ENCODE measurements at regions not wholly inside any gene's neighbourhood (a gene's known extent, or its start where the extent isn't known, plus 50 kb on each side); places are given as distances from the start of the nearest gene placed in this dataset.

GRCh38 chr2:29974086-29974485, 52.7 kb upstream of the ALK start:
- no peak for FAIRE-seq
- DNase-seq (ENCODE audit: insufficient read length, low spot score): no peak

DNA sequence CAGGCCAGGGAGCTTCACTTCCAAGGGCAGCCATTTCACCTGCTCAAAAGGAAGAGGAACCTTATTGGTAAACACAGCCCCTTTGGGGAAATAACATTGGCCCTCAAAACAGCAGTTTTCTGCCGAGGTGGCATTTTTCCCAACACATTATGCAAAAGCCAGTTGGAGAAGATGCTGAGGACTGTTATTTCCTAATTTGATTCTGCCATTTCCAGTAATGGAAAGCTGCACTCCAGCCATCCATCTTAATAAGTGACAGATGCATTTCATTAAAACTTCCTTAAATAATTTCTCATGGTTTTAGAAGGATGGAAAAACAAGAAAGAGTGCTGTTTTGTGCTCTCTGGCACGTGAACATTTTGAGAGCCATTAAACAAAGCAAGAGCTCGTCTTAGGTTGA, 55.9 kb upstream of the ALK start:
- FAIRE-seq (no peak), DNase-seq (ENCODE audit: insufficient read length, low spot score) (no peak)

DNA sequence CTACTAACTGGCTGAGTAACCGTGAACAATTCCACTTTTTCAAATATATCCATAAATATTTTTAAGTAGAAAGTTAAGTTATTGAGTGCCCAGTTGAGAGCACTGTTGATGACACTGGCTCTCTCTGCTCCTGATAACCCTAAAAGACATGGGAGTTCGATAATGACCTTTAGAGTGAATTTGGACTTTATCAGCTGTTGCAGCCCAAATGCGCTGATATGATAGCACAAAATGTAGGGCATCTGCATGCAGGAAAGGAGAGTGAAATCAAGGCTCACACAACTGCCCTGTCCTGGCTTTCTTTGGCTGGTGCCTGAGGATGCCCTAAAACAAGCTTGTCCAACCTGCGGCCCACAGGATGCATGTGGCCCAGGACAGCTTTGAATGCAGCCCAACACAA, 60.0 kb upstream of the ALK start:
- FAIRE-seq (no peak), DNase-seq (ENCODE audit: insufficient read length, low spot score) (no peak)

- FAIRE-seq: no peak
- no peak for DNase-seq (ENCODE audit: insufficient read length, low spot score)
These were observed 61.9 kb upstream of the ALK start for GRCh38 chr2:29983308-29983707.

GRCh38 chr2:29987146-29987545, 65.8 kb upstream of the ALK start:
- FAIRE-seq (no peak), DNase-seq (ENCODE audit: insufficient read length, low spot score) (no peak)

DNA sequence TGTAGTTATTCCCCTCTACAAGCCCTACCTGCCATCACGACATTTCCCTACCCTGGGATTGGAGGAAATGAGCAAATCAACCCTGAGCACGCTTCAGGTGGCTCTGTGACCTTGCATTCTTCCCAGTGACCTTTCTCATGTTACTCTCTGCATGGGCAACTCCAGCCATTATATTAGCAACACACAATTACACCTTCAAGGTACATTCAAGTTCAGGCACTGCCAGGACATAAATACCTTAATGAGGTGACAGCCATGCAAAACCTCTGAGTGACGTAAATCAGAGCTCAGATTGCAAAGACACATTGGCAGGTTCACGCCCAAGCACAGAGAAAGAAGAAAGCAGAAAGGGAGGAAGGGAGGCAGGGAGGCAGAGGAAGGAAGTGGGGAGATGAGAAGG, 68.7 kb upstream of the ALK start:
- no peak for FAIRE-seq
- no peak for DNase-seq (ENCODE audit: insufficient read length, low spot score)

DNA sequence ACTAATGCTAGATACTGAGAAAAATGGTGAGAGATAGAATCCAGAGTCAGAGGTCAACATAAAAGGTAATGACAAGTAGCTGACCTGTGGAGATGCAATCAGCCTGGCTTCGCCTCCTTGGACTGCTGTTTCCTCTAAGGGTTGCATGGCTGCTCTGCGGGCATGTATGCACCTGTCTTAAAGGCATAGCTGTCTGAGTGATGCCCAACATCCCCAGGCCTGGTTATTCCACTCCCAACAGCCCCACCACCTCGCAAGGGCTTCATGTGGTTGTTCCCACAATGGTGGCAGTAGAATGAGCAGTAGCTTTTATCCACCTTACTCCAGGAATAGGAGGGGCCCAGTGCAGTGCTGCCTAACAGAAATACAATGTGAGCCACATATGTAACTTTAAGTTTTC, 69.7 kb upstream of the ALK start:
- DNase-seq (ENCODE audit: insufficient read length, low spot score): no peak
- FAIRE-seq: no peak

- DNase-seq (ENCODE audit: insufficient read length, low spot score) (no peak), FAIRE-seq (no peak)
These were observed 73.9 kb upstream of the ALK start for GRCh38 chr2:29995241-29995640.

GRCh38 chr2:30003128-30003527, 81.7 kb upstream of the ALK start:
- FAIRE-seq: no peak
- no peak for DNase-seq (ENCODE audit: insufficient read length, low spot score)

DNA sequence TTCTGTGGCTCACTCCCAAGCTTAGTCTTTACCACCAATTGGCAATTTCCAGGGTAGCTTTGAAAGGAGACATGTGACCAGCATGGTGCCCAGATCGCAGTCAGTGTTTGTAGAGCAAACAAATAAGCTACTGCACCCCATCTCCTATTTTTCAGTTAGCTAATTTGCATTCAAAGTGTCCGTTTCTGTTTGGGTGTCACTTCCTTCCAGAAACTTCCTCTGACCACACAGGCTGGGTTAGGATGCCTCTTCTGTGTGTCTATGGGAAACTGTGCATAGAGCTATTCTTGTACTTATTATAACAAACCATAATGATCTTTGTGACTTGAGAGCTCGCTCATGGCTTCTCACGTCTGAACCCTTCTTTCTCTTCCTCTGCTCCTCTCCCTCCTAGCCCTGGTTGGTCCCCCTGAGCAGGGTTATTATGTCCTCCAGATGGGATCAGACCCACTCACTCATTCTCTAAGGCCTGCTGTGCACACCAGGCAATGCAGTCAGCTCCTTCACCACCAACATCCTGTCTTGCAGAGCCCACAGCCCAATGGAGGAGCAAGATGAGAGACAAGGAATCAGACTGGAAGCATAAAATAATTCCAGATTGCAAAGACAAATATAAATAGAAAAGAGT, 101.2 kb upstream of the ALK start:
- FAIRE-seq (no peak), DNase-seq (ENCODE audit: insufficient read length, low spot score) (no peak)

DNA sequence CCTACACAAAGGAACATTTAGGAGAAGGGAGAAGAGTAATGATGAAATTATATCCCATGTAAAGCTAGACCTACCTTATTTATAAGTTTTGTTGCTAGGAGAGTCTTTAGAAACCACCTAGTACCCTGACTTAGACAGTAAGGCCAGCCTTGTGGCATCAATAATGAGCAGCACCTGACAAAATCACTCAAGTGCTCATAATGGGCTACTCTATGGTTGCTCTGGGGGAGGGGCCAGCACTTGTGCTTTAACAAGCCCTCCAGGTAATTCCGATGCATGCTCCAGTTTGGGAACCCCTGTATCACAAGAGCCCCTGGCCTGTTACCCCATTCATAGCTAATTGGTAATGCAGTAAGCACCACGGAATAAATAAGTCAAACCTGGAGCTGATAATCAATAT, 102.9 kb upstream of the ALK start:
- no peak for DNase-seq (ENCODE audit: insufficient read length, low spot score)
- no peak for FAIRE-seq

- FAIRE-seq (peak; percentile 72), DNase-seq (ENCODE audit: insufficient read length, low spot score) (peak; percentile 74)
These were observed 105.0 kb upstream of the ALK start for GRCh38 chr2:30026091-30027055.

DNA sequence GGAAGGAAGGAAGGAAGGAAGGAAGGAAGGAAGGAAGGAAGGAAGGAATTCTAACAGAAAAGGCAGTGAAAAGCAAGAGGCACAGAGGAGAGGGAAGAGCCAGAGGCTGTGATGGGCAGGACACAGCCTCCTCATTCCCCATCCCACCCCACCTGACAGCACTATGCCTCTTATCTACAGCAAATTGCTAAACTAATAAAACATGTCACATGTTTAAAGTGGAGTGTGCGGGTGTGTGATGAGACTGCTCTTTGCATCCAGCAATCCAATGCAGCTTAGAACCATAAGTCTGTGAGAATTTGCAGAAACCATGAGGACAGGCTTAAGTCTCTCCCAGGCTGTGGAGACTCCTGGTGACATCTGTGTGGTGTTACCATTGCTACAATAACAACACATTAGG, 108.4 kb upstream of the ALK start:
- FAIRE-seq: no peak
- no peak for DNase-seq (ENCODE audit: insufficient read length, low spot score)

- DNase-seq (ENCODE audit: insufficient read length, low spot score) (no peak), FAIRE-seq (no peak)
These were observed 109.0 kb upstream of the ALK start for GRCh38 chr2:30030361-30030760.

DNA sequence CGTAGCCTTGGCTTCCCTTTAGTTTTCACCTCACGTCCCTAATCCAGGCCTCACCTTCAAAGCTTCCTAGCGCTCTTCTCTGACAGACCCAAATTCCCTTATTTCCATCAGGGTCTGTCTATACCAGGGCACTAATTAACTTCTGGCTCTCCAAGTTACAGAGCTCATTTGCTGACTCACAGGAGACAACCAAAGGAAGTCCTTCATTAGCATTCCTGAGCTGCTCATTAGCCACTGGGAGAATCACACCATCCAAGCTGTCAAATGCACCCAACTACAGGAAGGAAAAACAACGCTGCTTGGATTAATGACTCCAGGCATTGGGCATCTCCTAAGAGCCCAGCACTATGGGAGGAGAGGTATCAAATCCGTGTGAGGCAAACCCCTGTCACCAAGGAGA, 109.8 kb upstream of the ALK start:
- FAIRE-seq (no peak), DNase-seq (ENCODE audit: insufficient read length, low spot score) (no peak)

DNA sequence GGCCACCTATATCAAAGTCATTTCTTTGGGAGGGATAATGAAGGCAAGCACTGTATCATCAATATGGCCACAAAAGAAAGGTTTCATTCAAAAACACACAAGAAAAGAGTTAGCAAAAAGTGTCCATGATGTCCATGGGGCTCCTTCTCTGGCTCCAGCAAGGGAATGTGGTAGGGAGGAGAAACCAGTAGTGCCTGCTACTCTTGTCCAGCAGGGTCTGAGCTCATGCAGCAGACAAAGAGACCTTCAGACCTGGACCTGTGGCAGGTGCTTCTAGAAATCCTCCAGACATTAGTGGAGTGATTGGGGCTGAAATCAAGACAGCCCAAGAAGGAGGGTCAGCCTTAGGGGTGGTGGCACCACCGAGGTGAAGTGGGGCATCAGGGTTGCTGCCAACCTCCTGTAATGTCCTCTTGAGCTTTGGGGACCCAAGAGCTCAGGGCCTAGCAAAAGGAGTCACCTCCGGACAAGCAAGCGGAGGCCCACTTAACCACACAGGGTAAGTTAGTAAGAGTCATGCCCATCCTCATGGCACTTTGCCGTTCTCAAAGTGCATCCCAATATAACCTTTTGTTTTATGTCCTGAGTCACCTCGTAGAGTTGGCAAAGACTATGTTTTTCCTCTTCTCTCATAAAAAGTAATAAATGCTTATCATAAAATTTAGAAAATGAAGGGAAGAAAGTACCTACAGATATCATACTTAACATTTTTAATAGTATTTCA, 112.6 kb upstream of the YPEL5 start:
- DNase-seq (ENCODE audit: insufficient read length, low spot score): no peak
- no peak for FAIRE-seq

DNA sequence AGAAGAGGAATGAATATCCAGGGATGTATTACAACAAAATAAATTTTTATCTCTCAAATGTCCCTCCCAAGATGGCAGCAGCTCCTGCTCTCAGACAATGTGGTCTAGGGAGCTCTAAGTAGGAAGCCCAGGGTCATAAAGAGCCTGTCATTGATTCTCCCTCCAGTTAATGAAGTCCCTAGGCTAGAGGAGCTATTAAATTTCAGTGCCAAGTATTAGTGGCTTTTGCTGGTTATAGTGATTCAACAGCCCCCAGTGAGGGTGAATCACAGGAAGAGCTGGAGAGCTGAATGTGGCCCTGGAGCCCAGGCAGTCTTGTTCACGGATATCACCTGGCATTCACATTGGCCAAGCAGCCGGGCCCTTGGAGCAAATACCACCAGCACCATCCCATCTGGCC, 109.8 kb upstream of the YPEL5 start:
- no peak for FAIRE-seq

DNA sequence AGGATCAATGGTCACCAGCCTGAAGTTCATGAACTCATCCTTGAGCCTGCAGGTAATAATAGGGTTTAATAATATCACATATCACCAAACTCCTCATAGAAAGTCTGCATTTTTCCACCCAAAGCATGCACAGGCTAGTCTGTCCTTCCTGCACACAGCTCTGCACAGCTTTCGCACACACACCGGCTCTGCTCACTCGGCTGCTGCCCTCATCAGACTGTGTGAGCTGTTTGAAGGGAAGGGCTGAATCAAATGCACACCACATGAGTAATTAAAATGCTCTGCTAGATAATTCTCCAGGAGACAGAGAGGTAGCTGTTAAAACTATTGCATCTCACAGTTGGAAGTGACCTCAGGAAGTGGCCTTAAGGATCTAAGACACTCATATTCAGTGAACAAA, 108.4 kb upstream of the YPEL5 start:
- FAIRE-seq: no peak
- no peak for DNase-seq (ENCODE audit: insufficient read length, low spot score)

More for the DNA sequence above, 109.8 kb upstream of the YPEL5 start:
- no peak for DNase-seq (ENCODE audit: insufficient read length, low spot score)

DNA sequence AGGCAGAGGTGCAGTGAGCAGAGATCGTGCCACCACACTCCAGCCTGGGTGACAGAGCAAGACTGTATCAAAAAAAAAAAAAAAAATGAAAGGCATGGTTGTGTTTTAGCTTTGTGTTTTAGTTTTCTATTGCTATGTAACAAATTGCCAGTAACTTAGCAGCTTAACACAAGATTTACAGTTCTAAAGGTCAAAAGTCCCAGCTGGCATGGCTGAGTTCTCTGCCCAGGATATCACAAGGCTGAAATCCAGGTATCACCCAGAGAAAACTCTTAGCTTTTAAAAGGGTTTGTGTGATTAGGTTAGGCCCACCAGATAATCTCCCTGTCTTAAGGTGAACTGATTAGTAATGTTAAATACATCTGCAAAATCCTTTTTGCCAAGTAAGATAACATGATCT, 107.7 kb upstream of the YPEL5 start:
- FAIRE-seq (no peak), DNase-seq (ENCODE audit: insufficient read length, low spot score) (no peak)

- FAIRE-seq (no peak), DNase-seq (ENCODE audit: insufficient read length, low spot score) (no peak)
These were observed 106.7 kb upstream of the YPEL5 start for GRCh38 chr2:30040147-30040546.

GRCh38 chr2:30041884-30042283, 104.9 kb upstream of the YPEL5 start:
- FAIRE-seq (no peak), DNase-seq (ENCODE audit: insufficient read length, low spot score) (no peak)

DNA sequence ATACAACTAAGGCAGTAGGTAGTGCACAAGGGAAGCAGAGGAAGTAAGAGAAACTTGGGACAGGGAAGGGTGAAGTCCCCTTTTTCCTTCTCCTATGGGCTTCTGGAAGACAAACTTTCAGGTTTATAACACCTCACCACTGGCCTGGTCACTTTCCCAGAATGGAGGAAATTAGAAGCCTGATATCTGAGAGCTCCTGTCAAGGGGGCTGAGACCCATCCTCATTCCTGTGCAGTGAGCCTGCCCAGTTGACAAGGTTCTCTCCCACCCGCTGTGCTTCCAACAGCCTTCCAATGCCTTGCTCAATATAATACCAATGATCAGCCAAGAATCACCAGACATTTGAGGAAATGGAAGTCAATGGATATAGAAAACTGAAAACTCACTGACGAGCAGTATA, 100.4 kb upstream of the YPEL5 start:
- DNase-seq (ENCODE audit: insufficient read length, low spot score): no peak

More for the DNA sequence above, 100.4 kb upstream of the YPEL5 start:
- no peak for FAIRE-seq
